ENCODE measurements at regions not wholly inside any gene's neighbourhood (a gene's known extent, or its start where the extent isn't known, plus 50 kb on each side); places are given as distances from the start of the nearest gene placed in this dataset.
"Not testable (repeated sequence)": the region's sequence is repeated elsewhere in the genome, so short reads cannot be mapped to it uniquely, and the experiment has no call there.

- no peak for DNase-seq (ENCODE audit: low spot score)
Measured at GRCh38 chr5:18732556-18733479, 1098.6 kb downstream of the TAF11L14 start.

GRCh38 chr5:18736051-18736398 is 1101.8 kb downstream of the TAF11L14 start:
- no peak for DNase-seq (ENCODE audit: low spot score)

- DNase-seq (ENCODE audit: low spot score) = not testable (repeated sequence)
Measured at GRCh38 chr5:18736736-18737135, 1102.5 kb downstream of the TAF11L14 start.

- no peak for DNase-seq (ENCODE audit: low spot score)
Measured at GRCh38 chr5:18740301-18740700, 1106.0 kb downstream of the TAF11L14 start.

GRCh38 chr5:18742830-18743229 is 1108.6 kb downstream of the TAF11L14 start:
- no peak for DNase-seq (ENCODE audit: low spot score)

GRCh38 chr5:18744441-18744840 is 1110.2 kb downstream of the TAF11L14 start:
- no peak for DNase-seq (ENCODE audit: low spot score)

GRCh38 chr5:18745042-18745987 is 1111.1 kb downstream of the TAF11L14 start:
- DNase-seq (ENCODE audit: low spot score) = no peak

GRCh38 chr5:18745988-18746615 is 1111.8 kb downstream of the TAF11L14 start:
- no peak for DNase-seq (ENCODE audit: low spot score)

GRCh38 chr5:18749763-18750162 is 1115.5 kb downstream of the TAF11L14 start:
- DNase-seq (ENCODE audit: low spot score) = no peak

GRCh38 chr5:18752317-18752716 is 1118.1 kb downstream of the TAF11L14 start:
- no peak for DNase-seq (ENCODE audit: low spot score)

- DNase-seq (ENCODE audit: low spot score) = no peak
Measured at GRCh38 chr5:18754201-18754600, 1119.9 kb downstream of the TAF11L14 start.

GRCh38 chr5:18761801-18762200 is 1127.5 kb downstream of the TAF11L14 start:
- DNase-seq (ENCODE audit: low spot score) = no peak

- DNase-seq (ENCODE audit: low spot score) = no peak
Measured at GRCh38 chr5:18764161-18764560, 1129.9 kb downstream of the TAF11L14 start.

GRCh38 chr5:18765304-18765703 is 1131.0 kb downstream of the TAF11L14 start:
- DNase-seq (ENCODE audit: low spot score) = no peak

- no peak for DNase-seq (ENCODE audit: low spot score)
Measured at GRCh38 chr5:18771097-18771610, 1136.9 kb downstream of the TAF11L14 start.

- no peak for DNase-seq (ENCODE audit: low spot score)
Measured at GRCh38 chr5:18772475-18772874, 1138.2 kb downstream of the TAF11L14 start.

GRCh38 chr5:18778225-18778624 is 1144.0 kb downstream of the TAF11L14 start:
- DNase-seq (ENCODE audit: low spot score) = no peak

- DNase-seq (ENCODE audit: low spot score) = no peak
Measured at GRCh38 chr5:18789218-18789998, 1155.1 kb downstream of the TAF11L14 start.

GRCh38 chr5:18792145-18792544 is 1157.9 kb downstream of the TAF11L14 start:
- DNase-seq (ENCODE audit: low spot score) = no peak

GRCh38 chr5:18797222-18797621 is 1163.0 kb downstream of the TAF11L14 start:
- no peak for DNase-seq (ENCODE audit: low spot score)

- DNase-seq (ENCODE audit: low spot score) = no peak
Measured at GRCh38 chr5:18798058-18798457, 1163.8 kb downstream of the TAF11L14 start.
